Endodermal cell (in vitro differentiated cells): ENCODE measurements at regions not wholly inside any gene's neighbourhood (a gene's known extent, or its start where the extent isn't known, plus 50 kb on each side); places are given as distances from the start of the nearest gene placed in this dataset.

Experiments used
- DNase-seq: peaks from one replicate; pipeline ENCODE4 v3.0.0-alpha.2; 2017
- H3K27ac ChIP-seq: 2 replicates; pipeline ENCODE4 v1.5.1; 2013; ENCODE audit warnings: mild to moderate bottlenecking, low read depth, low read length, moderate library complexity
- H3K27me3 ChIP-seq: 2 replicates; pipeline ENCODE4 v1.6.1; 2013; ENCODE audit warnings: mild to moderate bottlenecking, low read length, moderate library complexity; ENCODE audit not compliant: insufficient read depth, control insufficient read depth, poor library complexity, severe bottlenecking
- H3K36me3 ChIP-seq: 2 replicates; pipeline ENCODE4 v1.7.0; 2013; ENCODE audit warnings: mild to moderate bottlenecking, low read length, moderate library complexity; ENCODE audit not compliant: control insufficient read depth, insufficient read depth
- H3K4me1 ChIP-seq: one replicate; pipeline ENCODE4 v1.7.0; 2013; ENCODE audit warnings: low read length; ENCODE audit not compliant: control insufficient read depth, insufficient read depth
- H3K4me3 ChIP-seq: 2 replicates; pipeline ENCODE4 v1.5.1; 2013; ENCODE audit warnings: mild to moderate bottlenecking, low read length, moderate library complexity
- H3K9ac ChIP-seq: 2 replicates; pipeline ENCODE4 v1.6.1; 2013; ENCODE audit warnings: mild to moderate bottlenecking, low read length, moderate library complexity; ENCODE audit not compliant: poor library complexity, severe bottlenecking; ENCODE audit errors: extremely low read depth
- H3K9me3 ChIP-seq: 2 replicates; pipeline ENCODE4 v1.6.1; 2013; ENCODE audit warnings: mild to moderate bottlenecking, low read length, moderate library complexity; ENCODE audit not compliant: control insufficient read depth
- H3K27ac Mint-ChIP-seq: 2 replicates; pipeline ENCODE4 v1.8.0; 2020; ENCODE audit warnings: mixed read lengths
- H3K27me3 Mint-ChIP-seq: 2 replicates; pipeline ENCODE4 v1.8.0; 2021; ENCODE audit warnings: mild to moderate bottlenecking, mixed read lengths; ENCODE audit not compliant: insufficient read depth
- H3K36me3 Mint-ChIP-seq: 2 replicates; pipeline ENCODE4 v1.8.0; 2020; ENCODE audit warnings: low read depth, mixed read lengths
- H3K4me1 Mint-ChIP-seq: 2 replicates; pipeline ENCODE4 v1.8.0; 2020; ENCODE audit warnings: mixed read lengths
- H3K4me3 Mint-ChIP-seq: 2 replicates; pipeline ENCODE4 v1.8.0; 2020; ENCODE audit warnings: mild to moderate bottlenecking, moderate library complexity, mixed read lengths
- H3K9me3 Mint-ChIP-seq: 2 replicates; pipeline ENCODE4 v1.8.0; 2020; ENCODE audit warnings: mild to moderate bottlenecking, mixed read lengths
- CTCF ChIP-seq: fragments of 200-600 bp; sonication (generic); conservative IDR thresholded peaks from 2 replicates; pipeline ENCODE4 v1.5.0; 2021; ENCODE audit warnings: antibody characterized with exemption, mild to moderate bottlenecking
- WGBS, 2 experiments: methylation state at CpG; one replicate each; pipeline versions ENCODE4 v1.1.5 to v1.1.7; 2013; ENCODE audit warnings: missing lambda C conversion rate in 2 of 2, mixed read lengths in 1 of 2; ENCODE audit not compliant: insufficient coverage in 1 of 2, insufficient read length in 1 of 2; 5-methylcytosine and 5-hydroxymethylcytosine counted together

- Histone ChIP-seq H3K36me3 (no peaks in the 10 kb centered on the region), H3K27ac (no peak overlapping the region), H3K9me3 (no peaks in the 10 kb centered on the region), H3K4me1 (no peaks in the 10 kb centered on the region), H3K4me3 (no peak overlapping the region), H3K27me3 (no peaks in the 10 kb centered on the region), H3K9ac (no peak overlapping the region)
- Mint-ChIP-seq H3K4me3 (no peak overlapping the region), H3K27ac (no peak overlapping the region), H3K4me1 (peaks cover 4% of the 10 kb centered on the region), H3K9me3 (no peaks in the 10 kb centered on the region), H3K27me3 (no peaks in the 10 kb centered on the region), H3K36me3 (no peaks in the 10 kb centered on the region)
- no peak for TF ChIP-seq CTCF
- DNase-seq, result no peak
- 93 to 94% methylated on average over 4 of the region's 4 CpGs for WGBS, 2 experiments
These were observed 66.0 kb upstream of the FREM2 start for GRCh38 chr13:38620876-38621275.

- 70% methylated on average over 10 of the region's 10 CpGs for WGBS, 2 experiments
- Mint-ChIP-seq H3K36me3 (no peaks in the 10 kb centered on the region), H3K9me3 (no peaks in the 10 kb centered on the region), H3K27ac (no peak overlapping the region), H3K4me3 (peak overlapping the region; percentile 17), H3K27me3 (no peaks in the 10 kb centered on the region), H3K4me1 (peaks cover 4% of the 10 kb centered on the region)
- TF ChIP-seq CTCF, result no peak
- Histone ChIP-seq H3K4me3 (no peak overlapping the region), H3K4me1 (no peaks in the 10 kb centered on the region), H3K9me3 (no peaks in the 10 kb centered on the region), H3K27me3 (no peaks in the 10 kb centered on the region), H3K36me3 (no peaks in the 10 kb centered on the region), H3K9ac (no peak overlapping the region), H3K27ac (no peak overlapping the region)
- peak; percentile 57 for DNase-seq
These were observed 62.1 kb upstream of the FREM2 start for GRCh38 chr13:38624822-38625221.

- DNase-seq, result no peak
- no peak overlapping the region for H3K27ac ChIP-seq
- no peaks in the 10 kb centered on the region for H3K36me3 ChIP-seq
- Mint-ChIP-seq H3K27ac (no peak overlapping the region), H3K4me3 (no peak overlapping the region), H3K9me3 (no peaks in the 10 kb centered on the region), H3K27me3 (no peaks in the 10 kb centered on the region), H3K4me1 (peaks cover 4% of the 10 kb centered on the region), H3K36me3 (no peaks in the 10 kb centered on the region)
- 77% methylated on average over 1 of the region's 1 CpG; no CpG with 5 or more reads in 1 of the 2 experiments for WGBS, 2 experiments
- H3K4me3 ChIP-seq, result no peak overlapping the region
- TF ChIP-seq CTCF, result no peak
- no peaks in the 10 kb centered on the region for H3K4me1 ChIP-seq
- no peaks in the 10 kb centered on the region for H3K27me3 ChIP-seq
- H3K9me3 ChIP-seq, result no peaks in the 10 kb centered on the region
- no peak overlapping the region for H3K9ac ChIP-seq
These were observed 58.3 kb upstream of the FREM2 start for GRCh38 chr13:38628554-38628953.
